Endothelial cell of umbilical vein (primary cell): ENCODE measurements at regions not wholly inside any gene's neighbourhood (a gene's known extent, or its start where the extent isn't known, plus 50 kb on each side); places are given as distances from the start of the nearest gene placed in this dataset.

Experiments
- BruUV-seq: library from RNA; stranded (reverse); fragments of 400-500 nt; replicated peaks from 2 replicates; lab custom pipeline; 2021; lab: Mats Ljungman, UMichigan
- CTCF ChIA-PET: fragments of 300-600, 350-600 bp; sonication (Branson Sonifier 250); formaldehyde crosslinking; loops from one replicate; lab custom pipeline; 2021; ENCODE audit warnings: antibody characterized with exemption, inconsistent platforms; lab: Charles Lee
- POLR2A ChIA-PET: fragments of 300-600, 350-600 bp; sonication (Branson Sonifier 250); formaldehyde crosslinking; loops from one replicate; lab custom pipeline; 2021; ENCODE audit warnings: antibody characterized with exemption, inconsistent platforms; lab: Charles Lee
- DNase-seq: peaks from one replicate; pipeline ENCODE4 v3.0.0-alpha.2; 2011; ENCODE audit warnings: low read depth, low spot score
- FAIRE-seq: peaks from 2 replicates; lab custom pipeline; 2011; peaks lifted over from hg19 to GRCh38; lab: Jason Lieb, UNC
- H2AFZ ChIP-seq: 2 replicates; pipeline ENCODE4 v1.6.0; 2012; ENCODE audit warnings: low read depth, low read length, control low read depth, inconsistent platforms
- H3K27ac ChIP-seq: 2 replicates; pipeline ENCODE4 v1.5.1; 2011; ENCODE audit warnings: low read depth, mild to moderate bottlenecking, control low read depth, low read length, moderate library complexity; ENCODE audit not compliant: insufficient read depth
- H3K27me3 ChIP-seq, 2 experiments: 2 replicates each; pipeline versions ENCODE4 v1.6.0 to v1.6.1; 2011; ENCODE audit warnings: low read length in 2 of 2, mixed read lengths in 1 of 2; ENCODE audit not compliant: control insufficient read depth in 2 of 2, insufficient read depth in 2 of 2
- H3K36me3 ChIP-seq, 2 experiments: 2 replicates in 1 of 2; 3 replicates in 1 of 2; pipeline ENCODE4 v1.5.1; 2011; ENCODE audit warnings: low read length in 2 of 2, mild to moderate bottlenecking in 1 of 2, moderate library complexity in 1 of 2; ENCODE audit not compliant: control insufficient read depth in 2 of 2, insufficient read depth in 2 of 2; ENCODE audit errors: extremely low read depth in 1 of 2
- H3K4me1 ChIP-seq: 3 replicates; pipeline ENCODE4 v1.5.1; 2011; ENCODE audit warnings: mild to moderate bottlenecking, low read length; ENCODE audit not compliant: control insufficient read depth, insufficient read depth; ENCODE audit errors: extremely low read depth
- H3K4me2 ChIP-seq: 2 replicates; pipeline ENCODE4 v1.6.1; 2011; ENCODE audit warnings: low read length, control low read depth, mixed read lengths; ENCODE audit not compliant: insufficient read depth
- H3K4me3 ChIP-seq, 3 experiments: fragments of 200-600 bp in 1 of 3; sonication (generic), shearing (Covaris generic) in 1 of 3; replicated peaks in 1 of 3; 2 replicates each; pipeline ENCODE4 v1.5.1; 2011 to 2016; ENCODE audit warnings: control low read depth in 3 of 3, low read length in 3 of 3, mild to moderate bottlenecking in 2 of 3, inconsistent platforms in 1 of 3, low read depth in 1 of 3, moderate library complexity in 1 of 3; ENCODE audit not compliant: insufficient read depth in 1 of 3
- H3K79me2 ChIP-seq: 2 replicates; pipeline ENCODE4 v1.6.0; 2012; ENCODE audit warnings: low read length, inconsistent platforms; ENCODE audit not compliant: control insufficient read depth, insufficient read depth
- H3K9ac ChIP-seq: replicated peaks from 2 replicates; pipeline ENCODE3; 2011; ENCODE audit warnings: low read length, control low read depth; ENCODE audit not compliant: insufficient read depth; ENCODE audit errors: extremely low read depth
- H3K9me1 ChIP-seq: replicated peaks from 3 replicates; pipeline ENCODE4 v1.6.0; 2011; ENCODE audit warnings: mild to moderate bottlenecking, low read length; ENCODE audit not compliant: control insufficient read depth, insufficient read depth; ENCODE audit errors: extremely low read depth
- H3K9me3 ChIP-seq: replicated peaks from 2 replicates; pipeline ENCODE4 v1.5.1; 2012; ENCODE audit warnings: low read length, inconsistent platforms; ENCODE audit not compliant: control insufficient read depth, insufficient read depth
- H4K20me1 ChIP-seq: replicated peaks from 2 replicates; pipeline ENCODE3; 2011; ENCODE audit warnings: mild to moderate bottlenecking, low read length; ENCODE audit not compliant: control insufficient read depth, insufficient read depth; ENCODE audit errors: extremely low read depth
- CTCF ChIP-seq, 2 donors: IDR thresholded peaks; 1 replicate in 1 of 2; 2 replicates in 1 of 2; pipeline ENCODE4 v1.5.1; 2011; ENCODE audit warnings: low read length in 2 of 2, mild to moderate bottlenecking in 2 of 2, moderate library complexity in 2 of 2, control low read depth in 1 of 2, inconsistent platforms in 1 of 2, low read depth in 1 of 2; ENCODE audit not compliant: insufficient read depth in 1 of 2; ENCODE audit errors: extremely low read depth in 1 of 2
- EZH2 ChIP-seq: IDR thresholded peaks from 2 replicates; pipeline ENCODE4 v1.6.1; 2012; ENCODE audit warnings: borderline replicate concordance, low read depth, mild to moderate bottlenecking, moderate library complexity, low read length, inconsistent platforms; ENCODE audit not compliant: severe bottlenecking
- FOS ChIP-seq: IDR thresholded peaks from 2 replicates; pipeline ENCODE4 v1.6.1; 2011; ENCODE audit warnings: mild to moderate bottlenecking, low read length, moderate library complexity, borderline replicate concordance; ENCODE audit not compliant: insufficient read depth
- GATA2 ChIP-seq: IDR thresholded peaks from 2 replicates; pipeline ENCODE4 v1.7.0; 2011; ENCODE audit warnings: low read depth, mild to moderate bottlenecking, moderate library complexity, mixed read lengths, low read length; ENCODE audit not compliant: insufficient read length, insufficient read depth
- JUN ChIP-seq: IDR thresholded peaks from 2 replicates; pipeline ENCODE4 v1.6.1; 2011; ENCODE audit warnings: borderline replicate concordance, low read depth; ENCODE audit not compliant: insufficient read length, insufficient read depth
- MAX ChIP-seq: IDR thresholded peaks from 2 replicates; pipeline ENCODE4 v1.6.1; 2011; ENCODE audit not compliant: insufficient read depth, insufficient read length
- MYC ChIP-seq: IDR thresholded peaks from one replicate; pipeline ENCODE4 v1.6.1; 2011; ENCODE audit warnings: mild to moderate bottlenecking, low read depth, low read length
- POLR2A ChIP-seq: IDR thresholded peaks from 2 replicates; pipeline ENCODE4 v1.6.1; 2012; ENCODE audit warnings: low read depth, mild to moderate bottlenecking, control low read depth, low read length
- POLR2AphosphoS5 ChIP-seq: IDR thresholded peaks from 2 replicates; pipeline ENCODE4 v1.6.1; 2012; ENCODE audit warnings: low read depth, mild to moderate bottlenecking, control low read depth, low read length, moderate library complexity; ENCODE audit not compliant: insufficient read depth
- dilution Hi-C: fragments of 300-500 bp; cut with MboI; formaldehyde crosslinking; loops from one replicate; pipeline ENCODE4 v1.15.0; 2019; ENCODE audit warnings: low sequenced_read_pairs; ENCODE audit not compliant: extremely low pct_ligation_motif_present
- intact Hi-C: fragments of 100-400 bp; cut with micrococcal nuclease; formaldehyde crosslinking; loops from one replicate; pipeline ENCODE4 v1.10.0; 2022

GRCh38 chr18:55863391-55863706, 275.4 kb upstream of the TCF4 start:
- TF ChIP-seq FOS (no peak), EZH2 (no peak), POLR2A (no peak), JUN (no peak), GATA2 (no peak), MAX (no peak), CTCF (IDR thresholded peaks at IDR 0.05; ENCODE audit: extremely low read depth in 1 of 2, insufficient read depth in 1 of 2, low read depth in 1 of 2, low read length in 2 of 2) (no peak), MYC (no peak), POLR2AphosphoS5 (no peak)
- H4K20me1 ChIP-seq, result no peaks in the 10 kb centered on the region
- dilution Hi-C loops (no loop called here), intact Hi-C loops (loop anchor here (10.0 kb wide), 4 partner anchors 121 to 711 kb away; no protein-coding TSS in a partner anchor)
- no peak overlapping the region for H3K9ac ChIP-seq
- H3K79me2 ChIP-seq, result no peaks in the 10 kb centered on the region
- H3K4me1 ChIP-seq, result no peaks in the 10 kb centered on the region
- no peaks in the 10 kb centered on the region for H3K27me3 ChIP-seq
- no peaks in the 10 kb centered on the region for H3K9me3 ChIP-seq
- no peaks in the 10 kb centered on the region for H3K36me3 ChIP-seq
- no peak overlapping the region for H2AFZ ChIP-seq
- DNase-seq (no peak), FAIRE-seq (no peak)
- POLR2A ChIA-PET, result no interaction called here
- no peak overlapping the region for H3K4me2 ChIP-seq
- no peak overlapping the region for H3K27ac ChIP-seq
- BruUV-seq, result no TSS peak
- CTCF ChIA-PET, result interaction anchor here (0.7 to 1.0 kb wide), 2 partner anchors 12 to 520 kb away, joined by 4 read pairs; no protein-coding TSS in a partner anchor
- H3K4me3 ChIP-seq, result no peak overlapping the region
- no peaks in the 10 kb centered on the region for H3K9me1 ChIP-seq
